AG04450 (cell line): ENCODE measurements at regions not wholly inside any gene's neighbourhood (a gene's known extent, or its start where the extent isn't known, plus 50 kb on each side); places are given as distances from the start of the nearest gene placed in this dataset.

ENCODE experiments used
- CTCF ChIA-PET: fragments of 300-600, 350-600 bp; formaldehyde crosslinking; extraction: SDS; loops from one replicate; lab custom pipeline; 2022; ENCODE audit warnings: antibody characterized with exemption, inconsistent platforms; lab: Charles Lee
- POLR2A ChIA-PET: fragments of 350-600 bp; formaldehyde crosslinking; extraction: SDS; loops from one replicate; lab custom pipeline; 2021; ENCODE audit warnings: antibody characterized with exemption, inconsistent platforms; lab: Yijun Ruan, JAX
- DNase-seq: peaks from one replicate; pipeline ENCODE4 v3.0.0-alpha.2; 2011; ENCODE audit warnings: low read depth, low spot score
- H3K27ac ChIP-seq: one replicate; pipeline ENCODE4 v1.5.1; 2012; ENCODE audit warnings: low read depth, low read length, control low read depth
- H3K27me3 ChIP-seq: one replicate; pipeline ENCODE4 v1.6.0; 2012; ENCODE audit warnings: low read length; ENCODE audit not compliant: control insufficient read depth, insufficient read depth
- H3K4me3 ChIP-seq: 2 replicates; pipeline ENCODE4 v1.5.1; 2011; ENCODE audit warnings: mild to moderate bottlenecking, low read depth, low read length, control low read depth
- H3K9me3 ChIP-seq: 2 replicates; pipeline ENCODE4 v1.5.1; 2012; ENCODE audit warnings: low read length; ENCODE audit not compliant: control insufficient read depth, insufficient read depth
- TF ChIP-seq, protein P1 (sequence below): IDR thresholded peaks from 2 replicates; pipeline ENCODE4 v1.5.1; 2011; ENCODE audit warnings: low read depth, low read length, control low read depth, inconsistent platforms

DNA sequence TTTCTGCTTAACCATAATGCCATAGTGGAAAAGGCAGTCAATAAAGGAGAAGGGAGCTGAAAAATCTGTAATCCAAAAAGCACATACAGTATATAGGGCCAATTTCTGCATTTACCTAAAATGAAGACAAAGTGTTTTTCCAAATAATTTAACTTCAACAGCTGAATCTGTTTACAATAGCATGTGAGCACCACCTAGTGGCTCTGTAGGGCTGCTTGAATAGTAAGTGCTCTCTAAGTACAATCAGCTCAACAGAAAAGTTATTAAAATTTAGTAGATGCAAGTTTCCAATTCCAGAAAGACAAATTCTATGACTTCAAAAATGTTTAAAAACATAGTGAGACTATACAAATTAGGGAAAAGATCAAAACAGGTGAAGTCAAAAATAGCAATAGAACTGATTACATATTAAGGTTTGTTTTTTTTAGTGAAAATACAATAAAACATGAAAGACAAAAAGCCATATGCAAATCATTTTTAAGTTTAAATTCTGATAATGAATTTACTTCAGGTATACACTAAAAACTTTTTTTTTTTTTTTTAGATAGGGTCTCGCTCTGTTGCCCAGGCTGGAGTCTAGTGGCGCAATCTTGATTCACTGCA, 220.0 kb downstream of the SETD4 start:
- Histone ChIP-seq H3K27me3 (no peaks in the 10 kb centered on the region), H3K27ac (no peak overlapping the region), H3K4me3 (no peak overlapping the region), H3K9me3 (no peaks in the 10 kb centered on the region)
- DNase-seq = peak; percentile 69
- ChIA-PET CTCF (interaction anchor here (0.5 to 2.8 kb wide), 39 partner anchors 9 to 1147 kb away, joined by 3 to 34 read pairs (median 4); no protein-coding TSS in a partner anchor), POLR2A (interaction anchor here (0.6 to 0.7 kb wide), 2 partner anchors 929 to 941 kb away, joined by 4 read pairs; no protein-coding TSS in a partner anchor)
- TF ChIP-seq, protein P1, sequence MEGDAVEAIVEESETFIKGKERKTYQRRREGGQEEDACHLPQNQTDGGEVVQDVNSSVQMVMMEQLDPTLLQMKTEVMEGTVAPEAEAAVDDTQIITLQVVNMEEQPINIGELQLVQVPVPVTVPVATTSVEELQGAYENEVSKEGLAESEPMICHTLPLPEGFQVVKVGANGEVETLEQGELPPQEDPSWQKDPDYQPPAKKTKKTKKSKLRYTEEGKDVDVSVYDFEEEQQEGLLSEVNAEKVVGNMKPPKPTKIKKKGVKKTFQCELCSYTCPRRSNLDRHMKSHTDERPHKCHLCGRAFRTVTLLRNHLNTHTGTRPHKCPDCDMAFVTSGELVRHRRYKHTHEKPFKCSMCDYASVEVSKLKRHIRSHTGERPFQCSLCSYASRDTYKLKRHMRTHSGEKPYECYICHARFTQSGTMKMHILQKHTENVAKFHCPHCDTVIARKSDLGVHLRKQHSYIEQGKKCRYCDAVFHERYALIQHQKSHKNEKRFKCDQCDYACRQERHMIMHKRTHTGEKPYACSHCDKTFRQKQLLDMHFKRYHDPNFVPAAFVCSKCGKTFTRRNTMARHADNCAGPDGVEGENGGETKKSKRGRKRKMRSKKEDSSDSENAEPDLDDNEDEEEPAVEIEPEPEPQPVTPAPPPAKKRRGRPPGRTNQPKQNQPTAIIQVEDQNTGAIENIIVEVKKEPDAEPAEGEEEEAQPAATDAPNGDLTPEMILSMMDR = peak; percentile 92

DNA sequence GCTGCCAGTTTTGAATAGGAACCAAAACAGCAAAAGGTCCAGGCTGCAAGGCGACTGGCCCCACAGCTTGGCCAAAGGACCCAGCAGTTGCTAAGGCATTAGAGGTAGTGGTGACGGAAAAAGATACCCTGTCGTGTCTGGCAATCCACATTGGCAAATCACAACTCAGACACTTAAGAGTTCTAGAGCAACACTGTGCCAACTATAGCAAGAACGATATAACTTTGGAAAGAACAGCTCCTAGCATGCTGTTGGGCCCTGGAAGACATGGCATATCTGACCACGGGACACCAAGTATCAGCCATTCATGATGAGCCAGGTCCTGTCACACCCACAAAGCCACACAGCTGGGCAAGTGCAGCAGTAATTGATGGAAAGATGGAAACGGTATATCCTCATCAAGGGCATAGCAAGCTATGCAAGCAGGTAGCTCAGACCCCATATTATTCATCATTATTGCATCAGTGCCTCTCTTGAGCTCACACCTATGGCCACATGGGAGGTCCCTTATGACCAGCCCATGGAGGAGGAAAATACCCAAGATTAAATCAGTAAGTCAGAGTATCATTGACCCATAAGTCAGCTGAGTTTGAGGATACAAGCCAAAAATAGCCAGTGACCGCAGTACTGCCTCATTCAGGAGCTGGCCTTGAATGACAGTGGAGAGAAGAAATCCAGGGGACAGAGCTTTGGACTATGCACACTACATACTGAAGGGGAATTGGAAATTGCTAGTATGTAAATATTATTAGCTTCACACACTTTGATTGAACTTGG, 221.2 kb downstream of the SETD4 start:
- no peak for DNase-seq
- ChIA-PET POLR2A (interaction anchor here (0.6 kb wide), 1 partner anchor 940 kb away, joined by 4 read pairs; no protein-coding TSS in a partner anchor), CTCF (interaction anchor here (0.8 to 2.8 kb wide), 28 partner anchors 10 to 1146 kb away, joined by 3 to 34 read pairs (median 4); no protein-coding TSS in a partner anchor)
- no peaks in the 10 kb centered on the region for H3K27me3 ChIP-seq
- H3K4me3 ChIP-seq = no peak overlapping the region
- H3K27ac ChIP-seq = no peak overlapping the region
- H3K9me3 ChIP-seq = no peaks in the 10 kb centered on the region
- TF ChIP-seq, protein P1 = no peak

DNA sequence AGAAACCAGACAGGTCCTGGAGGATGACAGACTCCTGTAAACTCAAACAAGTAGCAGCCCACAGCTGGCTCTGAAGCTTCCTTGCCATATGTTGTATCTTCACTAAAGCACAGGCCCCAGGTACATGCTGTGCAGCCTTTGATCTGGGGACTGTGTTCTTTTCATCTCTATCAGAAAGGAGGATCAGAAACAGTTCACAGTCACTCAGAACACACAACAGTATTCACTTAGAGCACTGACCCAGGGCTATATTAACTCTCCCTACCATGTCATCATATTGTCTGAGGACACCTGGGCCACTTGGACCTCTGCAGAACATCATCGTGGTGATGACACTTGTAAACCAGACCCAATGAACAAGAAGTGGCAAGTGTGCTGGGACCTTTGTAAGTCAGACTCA, 222.0 kb downstream of the SETD4 start:
- ChIA-PET CTCF (interaction anchor here (1.0 to 2.8 kb wide), 2 partner anchors 948 to 1093 kb away, joined by 5 to 34 read pairs; no protein-coding TSS in a partner anchor), POLR2A (no interaction called here)
- H3K27me3 ChIP-seq = no peaks in the 10 kb centered on the region
- no peak overlapping the region for H3K4me3 ChIP-seq
- TF ChIP-seq, protein P1 = no peak
- DNase-seq = no peak
- H3K27ac ChIP-seq = no peak overlapping the region
- no peaks in the 10 kb centered on the region for H3K9me3 ChIP-seq

DNA sequence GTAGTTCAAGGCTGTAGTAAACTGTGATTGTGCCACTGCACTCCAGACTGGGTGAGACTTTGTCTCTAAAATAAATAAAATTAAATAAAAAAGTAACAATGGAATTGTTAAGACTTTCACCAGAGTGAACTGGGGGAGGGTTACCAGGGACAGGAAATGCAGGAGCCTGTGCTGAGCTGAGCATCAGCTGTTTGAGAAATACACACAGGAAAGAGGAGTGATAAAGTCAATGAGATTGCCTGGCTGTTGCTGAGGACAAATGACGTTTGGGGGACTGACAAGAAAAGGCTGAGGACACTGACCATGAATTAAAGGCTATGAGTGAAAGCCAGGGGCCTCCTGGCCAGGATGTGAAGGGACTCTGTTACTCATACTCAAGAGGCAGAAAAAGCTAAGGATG, 226.3 kb downstream of the SETD4 start:
- no peaks in the 10 kb centered on the region for H3K27me3 ChIP-seq
- ChIA-PET CTCF (no interaction called here), POLR2A (no interaction called here)
- H3K4me3 ChIP-seq = no peak overlapping the region
- TF ChIP-seq, protein P1 = no peak
- no peak overlapping the region for H3K27ac ChIP-seq
- H3K9me3 ChIP-seq = no peaks in the 10 kb centered on the region
- no peak for DNase-seq

DNA sequence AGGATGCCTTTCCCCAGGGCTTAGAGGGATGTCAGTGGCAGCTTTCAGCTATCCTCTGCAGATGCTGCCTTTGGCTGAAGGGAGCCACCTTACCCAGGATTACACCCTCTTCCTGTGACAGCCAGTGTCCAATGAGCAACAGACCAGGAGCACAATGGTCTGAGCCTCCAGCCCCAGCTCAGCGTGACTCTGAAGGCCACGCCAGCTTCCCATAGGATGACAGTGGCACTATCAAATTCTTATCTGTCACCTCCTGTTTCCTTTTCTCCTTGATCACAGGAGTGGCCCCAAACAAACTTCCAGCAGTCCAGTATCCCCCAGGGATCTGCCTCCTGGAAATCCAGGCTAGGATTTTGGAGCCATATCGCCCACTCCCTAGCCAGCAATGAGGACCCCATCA, 226.9 kb downstream of the SETD4 start:
- Histone ChIP-seq H3K27ac (no peak overlapping the region), H3K27me3 (no peaks in the 10 kb centered on the region), H3K4me3 (no peak overlapping the region), H3K9me3 (no peaks in the 10 kb centered on the region)
- CTCF ChIA-PET = no interaction called here
- DNase-seq = no peak
- TF ChIP-seq, protein P1 = no peak
- POLR2A ChIA-PET = no interaction called here
